ENCODE measurements at regions not wholly inside any gene's neighbourhood (a gene's known extent, or its start where the extent isn't known, plus 50 kb on each side); places are given as distances from the start of the nearest gene placed in this dataset.

DNA sequence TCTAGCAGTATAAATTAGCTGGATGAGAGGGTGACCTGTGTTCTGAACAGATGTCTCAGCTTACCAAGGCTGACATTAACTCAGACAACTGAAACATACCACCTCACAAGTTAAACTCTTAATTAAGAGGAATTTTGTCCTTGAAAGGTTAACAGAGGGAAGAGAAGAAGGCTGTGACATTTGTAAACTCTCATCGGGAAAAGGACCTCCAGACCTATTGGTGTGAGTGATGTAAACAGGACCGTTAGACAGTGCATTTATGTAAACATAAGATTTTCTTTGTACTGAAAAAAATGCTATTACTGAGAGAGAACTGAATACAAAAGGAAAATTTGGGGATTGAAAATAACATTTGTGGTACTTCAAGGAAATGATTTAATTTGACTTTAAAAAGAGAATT, 308.4 kb upstream of the DIAPH2 start:
- TF ChIP-seq, protein P1, sequence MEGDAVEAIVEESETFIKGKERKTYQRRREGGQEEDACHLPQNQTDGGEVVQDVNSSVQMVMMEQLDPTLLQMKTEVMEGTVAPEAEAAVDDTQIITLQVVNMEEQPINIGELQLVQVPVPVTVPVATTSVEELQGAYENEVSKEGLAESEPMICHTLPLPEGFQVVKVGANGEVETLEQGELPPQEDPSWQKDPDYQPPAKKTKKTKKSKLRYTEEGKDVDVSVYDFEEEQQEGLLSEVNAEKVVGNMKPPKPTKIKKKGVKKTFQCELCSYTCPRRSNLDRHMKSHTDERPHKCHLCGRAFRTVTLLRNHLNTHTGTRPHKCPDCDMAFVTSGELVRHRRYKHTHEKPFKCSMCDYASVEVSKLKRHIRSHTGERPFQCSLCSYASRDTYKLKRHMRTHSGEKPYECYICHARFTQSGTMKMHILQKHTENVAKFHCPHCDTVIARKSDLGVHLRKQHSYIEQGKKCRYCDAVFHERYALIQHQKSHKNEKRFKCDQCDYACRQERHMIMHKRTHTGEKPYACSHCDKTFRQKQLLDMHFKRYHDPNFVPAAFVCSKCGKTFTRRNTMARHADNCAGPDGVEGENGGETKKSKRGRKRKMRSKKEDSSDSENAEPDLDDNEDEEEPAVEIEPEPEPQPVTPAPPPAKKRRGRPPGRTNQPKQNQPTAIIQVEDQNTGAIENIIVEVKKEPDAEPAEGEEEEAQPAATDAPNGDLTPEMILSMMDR (IDR thresholded peaks at IDR 0.05) = no peak
- no peak for TF ChIP-seq POLR2AphosphoS5 (IDR thresholded peaks at IDR 0.05)
- TF ChIP-seq EP300 (IDR thresholded peaks at IDR 0.05) = no peak
